Erythroblast (primary cell): ENCODE measurements at regions not wholly inside any gene's neighbourhood (a gene's known extent, or its start where the extent isn't known, plus 50 kb on each side); places are given as distances from the start of the nearest gene placed in this dataset.

Experiments
- GATA1 ChIP-seq: IDR thresholded peaks from 2 replicates; pipeline ENCODE4 v1.6.1; 2011; ENCODE audit warnings: low read depth, mild to moderate bottlenecking, control low read depth, low read length, moderate library complexity
- POLR2A ChIP-seq: IDR thresholded peaks from 2 replicates; pipeline ENCODE4 v1.6.1; 2011; ENCODE audit warnings: mild to moderate bottlenecking, low read length

- no peak for TF ChIP-seq POLR2A
- no peak for TF ChIP-seq GATA1
Measured at GRCh38 chr11:109147726-109148125, 274.3 kb upstream of the C11orf87 start.
